Astrocyte of the spinal cord (primary cell): ENCODE measurements at regions not wholly inside any gene's neighbourhood (a gene's known extent, or its start where the extent isn't known, plus 50 kb on each side); places are given as distances from the start of the nearest gene placed in this dataset.

Experiments
- DNase-seq: peaks from one replicate; pipeline ENCODE4 v3.0.0; 2011; ENCODE audit warnings: low read depth, low spot score
- H3K4me3 ChIP-seq: 2 replicates; pipeline ENCODE4 v1.5.1; 2011; ENCODE audit warnings: low read depth, mild to moderate bottlenecking, low read length, moderate library complexity
- in situ Hi-C: cut with HindIII; loops from 2 replicates; pipeline ENCODE4 v1.10.0; 2017; ENCODE audit warnings: low sequenced_read_pairs
- TF ChIP-seq, protein P1 (sequence below): IDR thresholded peaks from 2 replicates; pipeline ENCODE4 v1.5.1; 2012; ENCODE audit warnings: low read depth, mild to moderate bottlenecking, low read length, inconsistent platforms

DNA sequence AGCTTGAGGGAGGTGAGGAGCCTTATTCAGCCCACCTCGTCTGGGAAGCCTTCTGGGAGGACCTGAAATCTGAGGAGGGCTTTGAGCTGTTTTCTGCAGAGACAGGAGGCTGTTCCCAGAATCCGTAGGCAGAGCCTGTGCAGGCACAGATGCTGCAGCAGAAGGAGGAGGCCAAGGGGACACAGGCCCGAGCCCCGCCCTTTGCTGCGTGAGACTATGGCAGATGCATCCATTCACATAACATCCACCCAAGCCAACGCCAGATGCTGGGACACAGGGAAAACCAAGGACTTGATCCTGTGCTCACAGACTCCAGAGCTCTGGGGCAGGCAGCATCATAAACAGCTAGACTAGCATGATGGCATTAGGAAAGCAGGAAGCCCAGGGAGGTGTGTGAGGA, 98.2 kb downstream of the KCNF1 start:
- H3K4me3 ChIP-seq, result no peak overlapping the region
- TF ChIP-seq, protein P1, sequence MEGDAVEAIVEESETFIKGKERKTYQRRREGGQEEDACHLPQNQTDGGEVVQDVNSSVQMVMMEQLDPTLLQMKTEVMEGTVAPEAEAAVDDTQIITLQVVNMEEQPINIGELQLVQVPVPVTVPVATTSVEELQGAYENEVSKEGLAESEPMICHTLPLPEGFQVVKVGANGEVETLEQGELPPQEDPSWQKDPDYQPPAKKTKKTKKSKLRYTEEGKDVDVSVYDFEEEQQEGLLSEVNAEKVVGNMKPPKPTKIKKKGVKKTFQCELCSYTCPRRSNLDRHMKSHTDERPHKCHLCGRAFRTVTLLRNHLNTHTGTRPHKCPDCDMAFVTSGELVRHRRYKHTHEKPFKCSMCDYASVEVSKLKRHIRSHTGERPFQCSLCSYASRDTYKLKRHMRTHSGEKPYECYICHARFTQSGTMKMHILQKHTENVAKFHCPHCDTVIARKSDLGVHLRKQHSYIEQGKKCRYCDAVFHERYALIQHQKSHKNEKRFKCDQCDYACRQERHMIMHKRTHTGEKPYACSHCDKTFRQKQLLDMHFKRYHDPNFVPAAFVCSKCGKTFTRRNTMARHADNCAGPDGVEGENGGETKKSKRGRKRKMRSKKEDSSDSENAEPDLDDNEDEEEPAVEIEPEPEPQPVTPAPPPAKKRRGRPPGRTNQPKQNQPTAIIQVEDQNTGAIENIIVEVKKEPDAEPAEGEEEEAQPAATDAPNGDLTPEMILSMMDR, result no peak
- no peak for DNase-seq
- in situ Hi-C loops, result no loop called here

DNA sequence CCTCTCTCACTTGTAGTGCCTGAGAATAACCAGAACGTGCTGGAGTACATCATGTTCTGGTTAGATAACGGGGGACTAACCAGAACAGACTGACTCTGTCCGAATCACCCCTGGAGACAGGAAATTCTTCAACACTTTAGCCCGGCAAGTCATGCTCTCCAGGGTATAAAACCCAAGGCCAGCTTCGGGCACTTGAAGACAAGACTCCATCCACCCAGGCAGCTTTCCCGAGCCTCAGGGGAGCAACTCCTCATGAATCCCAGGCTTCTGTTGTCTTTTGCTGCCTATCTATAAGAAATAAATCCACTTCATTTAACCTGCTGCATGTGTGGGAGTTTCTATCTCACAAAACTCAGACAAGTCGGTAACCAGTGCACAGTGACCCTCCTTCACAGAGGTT, 99.6 kb downstream of the KCNF1 start:
- no peak overlapping the region for H3K4me3 ChIP-seq
- in situ Hi-C loops, result no loop called here
- no peak for DNase-seq
- TF ChIP-seq, protein P1, result no peak

DNA sequence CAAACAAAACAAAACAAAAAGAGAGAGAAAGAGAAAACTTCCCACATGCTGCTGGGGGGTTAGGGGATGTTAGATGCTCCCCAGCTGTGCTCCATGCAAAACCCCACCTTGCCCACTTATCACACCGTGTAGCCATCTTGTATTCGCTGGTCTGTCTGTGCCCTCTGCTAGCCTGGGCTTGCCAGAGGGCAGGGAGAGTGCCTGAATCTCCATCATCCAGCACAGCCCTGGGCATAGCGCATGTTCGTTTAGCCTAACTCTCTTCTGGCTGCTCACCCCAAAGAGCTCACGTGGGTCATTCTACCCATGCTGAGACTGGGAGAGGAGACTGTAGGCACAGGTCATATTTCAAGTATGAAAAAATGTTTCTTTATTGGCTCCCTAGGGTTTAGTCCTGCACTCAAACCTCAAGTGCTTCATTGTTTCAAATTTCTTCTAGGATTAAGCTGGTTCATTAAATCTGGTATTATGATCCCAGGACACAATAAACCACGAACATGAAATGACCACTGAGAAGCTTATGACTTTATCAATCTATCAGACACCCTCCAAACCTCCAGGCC, 100.5 kb downstream of the KCNF1 start:
- TF ChIP-seq, protein P1, result no peak
- DNase-seq, result no peak
- in situ Hi-C loops, result no loop called here
- no peak overlapping the region for H3K4me3 ChIP-seq

DNA sequence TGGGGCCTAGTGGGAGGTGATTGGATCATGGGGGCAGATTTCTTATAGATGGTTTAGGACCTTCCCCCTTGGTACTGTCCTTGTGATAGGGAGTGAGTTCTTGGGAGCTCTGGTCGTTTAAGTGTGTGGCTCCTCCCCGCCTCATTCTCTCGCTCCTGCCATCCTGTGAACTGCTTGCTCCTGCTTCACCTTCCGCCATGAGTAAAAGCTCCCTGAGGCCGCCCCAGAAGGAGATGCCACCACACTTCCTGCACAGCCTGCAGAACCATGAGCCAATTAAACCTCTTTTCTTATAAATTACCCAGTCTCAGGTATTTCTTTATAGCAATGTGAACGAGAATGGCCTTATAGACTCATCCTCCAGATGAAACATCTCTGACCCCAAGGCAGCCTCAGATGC, 101.5 kb downstream of the KCNF1 start:
- in situ Hi-C loops, result no loop called here
- no peak for DNase-seq
- TF ChIP-seq, protein P1, result no peak
- no peak overlapping the region for H3K4me3 ChIP-seq

DNA sequence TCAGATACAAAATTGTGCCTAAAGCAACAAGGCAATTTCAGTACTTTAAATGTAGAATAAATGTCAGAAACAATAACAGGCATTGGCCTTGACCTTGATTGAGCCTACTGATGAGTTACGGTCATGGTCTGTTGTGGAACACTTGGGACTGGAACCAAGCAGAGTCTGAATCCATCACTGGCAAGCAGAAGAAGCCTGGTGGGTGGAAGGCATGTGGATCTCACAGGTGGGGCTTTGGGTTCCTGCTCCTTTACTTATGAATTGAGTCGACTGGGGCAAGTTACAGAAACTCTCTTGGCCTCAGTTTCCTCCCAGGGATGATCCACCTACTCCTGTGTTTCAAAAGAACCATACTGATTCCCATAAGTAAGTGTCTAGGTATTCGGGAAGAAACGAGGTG, 102.3 kb downstream of the KCNF1 start:
- H3K4me3 ChIP-seq, result no peak overlapping the region
- in situ Hi-C loops, result no loop called here
- DNase-seq, result no peak
- TF ChIP-seq, protein P1, result no peak

DNA sequence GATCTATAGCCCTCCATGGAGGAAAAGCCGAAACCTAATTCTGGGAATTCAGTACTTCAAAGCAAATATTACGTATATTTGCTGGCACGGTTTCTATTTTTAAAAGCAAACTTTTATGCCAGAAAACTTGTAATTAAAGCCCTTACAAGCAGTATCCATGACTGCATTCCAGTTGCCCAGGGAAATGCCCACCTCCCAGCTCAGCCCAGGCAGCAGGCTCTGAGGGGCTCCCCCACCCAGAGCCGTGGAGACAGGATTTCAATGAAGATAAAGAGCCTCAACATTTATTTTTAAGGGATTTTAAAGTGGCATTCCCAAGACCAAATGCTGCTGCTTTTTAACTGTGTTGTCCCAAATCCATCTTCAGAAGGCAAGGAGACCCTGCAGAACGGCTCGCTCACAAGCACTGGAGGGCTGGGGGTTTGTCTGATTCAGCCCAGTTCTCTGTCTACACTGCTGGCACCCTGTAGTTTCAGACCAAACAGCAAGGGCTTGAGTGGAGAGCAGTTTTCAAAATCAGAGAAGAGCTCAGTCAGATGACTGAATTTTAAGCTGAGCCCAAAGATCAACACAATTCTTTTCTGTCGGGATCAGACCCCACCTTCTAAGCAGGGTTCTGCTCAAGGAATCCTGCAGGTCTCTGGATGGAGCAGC, 105.1 kb downstream of the KCNF1 start:
- H3K4me3 ChIP-seq, result no peak overlapping the region
- TF ChIP-seq, protein P1, result no peak
- in situ Hi-C loops, result no loop called here
- DNase-seq, result no peak
